Fibroblast of lung (primary cell): ENCODE measurements at regions not wholly inside any gene's neighbourhood (a gene's known extent, or its start where the extent isn't known, plus 50 kb on each side); places are given as distances from the start of the nearest gene placed in this dataset.

ENCODE experiments used
- CTCF ChIP-seq, 2 donors: IDR thresholded peaks in 1 of 2; conservative IDR thresholded peaks in 1 of 2; 1 replicate in 1 of 2; 2 replicates in 1 of 2; pipeline ENCODE4 v1.5.1; 2011 to 2012; ENCODE audit warnings: low read length in 2 of 2, control low read depth in 1 of 2, inconsistent platforms in 1 of 2, low read depth in 1 of 2, mild to moderate bottlenecking in 1 of 2
- EZH2 ChIP-seq: IDR thresholded peaks from 2 replicates; pipeline ENCODE4 v1.5.1; 2012; ENCODE audit warnings: low read length, control low read depth, mild to moderate bottlenecking; ENCODE audit errors: missing control alignments

GRCh38 chr2:58516695-58517094 lies 275.6 kb upstream of the FANCL start:
- TF ChIP-seq CTCF (conservative IDR thresholded peaks at IDR 0.05 in 1 of 2, IDR thresholded peaks at IDR 0.05 in 1 of 2; ENCODE audit: low read depth in 1 of 2, low read length in 2 of 2): no peak
- TF ChIP-seq EZH2: no peak
